ENCODE measurements at regions not wholly inside any gene's neighbourhood (a gene's known extent, or its start where the extent isn't known, plus 50 kb on each side); places are given as distances from the start of the nearest gene placed in this dataset.

DNA sequence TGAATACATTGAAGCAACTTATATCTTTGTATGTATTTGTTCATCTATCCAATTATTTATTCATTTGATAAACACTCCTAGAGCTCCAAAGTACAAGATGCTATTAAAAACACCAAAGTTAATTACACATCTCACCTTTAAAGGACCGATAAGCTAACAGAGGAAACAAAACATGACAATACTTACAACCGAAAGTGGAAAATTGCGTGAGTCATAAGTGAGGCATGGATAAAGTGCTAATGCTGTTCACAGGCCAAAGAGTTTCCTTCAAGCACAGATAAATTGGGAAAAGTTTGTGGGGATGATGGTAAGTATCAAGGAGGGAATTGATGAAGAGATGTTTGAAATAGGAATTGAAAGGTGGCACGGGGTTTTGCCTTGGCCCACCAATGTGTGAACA, 172.8 kb upstream of the KITLG start:
- TF ChIP-seq, protein P1, sequence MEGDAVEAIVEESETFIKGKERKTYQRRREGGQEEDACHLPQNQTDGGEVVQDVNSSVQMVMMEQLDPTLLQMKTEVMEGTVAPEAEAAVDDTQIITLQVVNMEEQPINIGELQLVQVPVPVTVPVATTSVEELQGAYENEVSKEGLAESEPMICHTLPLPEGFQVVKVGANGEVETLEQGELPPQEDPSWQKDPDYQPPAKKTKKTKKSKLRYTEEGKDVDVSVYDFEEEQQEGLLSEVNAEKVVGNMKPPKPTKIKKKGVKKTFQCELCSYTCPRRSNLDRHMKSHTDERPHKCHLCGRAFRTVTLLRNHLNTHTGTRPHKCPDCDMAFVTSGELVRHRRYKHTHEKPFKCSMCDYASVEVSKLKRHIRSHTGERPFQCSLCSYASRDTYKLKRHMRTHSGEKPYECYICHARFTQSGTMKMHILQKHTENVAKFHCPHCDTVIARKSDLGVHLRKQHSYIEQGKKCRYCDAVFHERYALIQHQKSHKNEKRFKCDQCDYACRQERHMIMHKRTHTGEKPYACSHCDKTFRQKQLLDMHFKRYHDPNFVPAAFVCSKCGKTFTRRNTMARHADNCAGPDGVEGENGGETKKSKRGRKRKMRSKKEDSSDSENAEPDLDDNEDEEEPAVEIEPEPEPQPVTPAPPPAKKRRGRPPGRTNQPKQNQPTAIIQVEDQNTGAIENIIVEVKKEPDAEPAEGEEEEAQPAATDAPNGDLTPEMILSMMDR (IDR thresholded peaks at IDR 0.05; ENCODE audit: low read length): no peak
- no peak for TF ChIP-seq EZH2 (optimal IDR thresholded peaks at IDR 0.05; ENCODE audit: low read depth, low read length)
- no peak for TF ChIP-seq EZH2phosphoT487 (IDR thresholded peaks at IDR 0.05; ENCODE audit: low read length)

Measured in MM.1S (cell line).